CD14-positive monocyte (primary cell): ENCODE measurements at regions not wholly inside any gene's neighbourhood (a gene's known extent, or its start where the extent isn't known, plus 50 kb on each side); places are given as distances from the start of the nearest gene placed in this dataset.

ENCODE experiments used
- DNase-seq, 3 donors: peaks; one replicate each; pipeline ENCODE4 v3.0.0-alpha.2; 2011 to 2022
- H2AFZ ChIP-seq: 2 replicates; pipeline ENCODE4 v1.6.0; 2012; ENCODE audit warnings: mild to moderate bottlenecking, low read depth, low read length, inconsistent platforms; ENCODE audit not compliant: insufficient read depth, poor library complexity, severe bottlenecking
- H3K27ac ChIP-seq, 2 donors: 1 replicate in 1 of 2; 2 replicates in 1 of 2; pipeline ENCODE4 v1.5.1; 2012 to 2013; ENCODE audit warnings: low read length in 2 of 2, control low read depth in 1 of 2, inconsistent platforms in 1 of 2, low read depth in 1 of 2, mild to moderate bottlenecking in 1 of 2
- H3K27me3 ChIP-seq, 2 donors: one replicate each; pipeline versions ENCODE4 v1.6.0 to v1.6.1; 2011 to 2013; ENCODE audit warnings: low read length in 2 of 2; ENCODE audit not compliant: control insufficient read depth in 2 of 2, insufficient read depth in 2 of 2
- H3K36me3 ChIP-seq, 2 donors: replicated peaks in 1 of 2; 1 replicate in 1 of 2; 2 replicates in 1 of 2; pipeline versions ENCODE4 v1.5.1 to v1.6.1; 2012 to 2013; ENCODE audit warnings: low read length in 2 of 2, control low read depth in 1 of 2, inconsistent platforms in 1 of 2, mild to moderate bottlenecking in 1 of 2; ENCODE audit not compliant: insufficient read depth in 2 of 2, control insufficient read depth in 1 of 2
- H3K4me1 ChIP-seq, 2 donors: 1 replicate in 1 of 2; 2 replicates in 1 of 2; pipeline versions ENCODE4 v1.5.1 to v1.6.1; 2012 to 2013; ENCODE audit warnings: low read length in 2 of 2, control low read depth in 1 of 2, inconsistent platforms in 1 of 2, mild to moderate bottlenecking in 1 of 2, moderate library complexity in 1 of 2; ENCODE audit not compliant: insufficient read depth in 2 of 2, control insufficient read depth in 1 of 2
- H3K4me2 ChIP-seq: replicated peaks from 2 replicates; pipeline ENCODE3; 2012; ENCODE audit warnings: low read length, moderate library complexity, mild to moderate bottlenecking; ENCODE audit not compliant: poor library complexity, severe bottlenecking; ENCODE audit errors: extremely low read depth
- H3K4me3 ChIP-seq, 3 experiments: fragments of 200-600 bp in 1 of 3; sonication (generic) in 1 of 3; replicated peaks in 1 of 3; 1 replicate in 2 of 3; 2 replicates in 1 of 3; pipeline ENCODE4 v1.5.1; 2011 to 2013; ENCODE audit warnings: low read length in 3 of 3, mild to moderate bottlenecking in 3 of 3, control low read depth in 2 of 3, low read depth in 2 of 3, inconsistent platforms in 1 of 3, moderate library complexity in 1 of 3
- H3K79me2 ChIP-seq: 2 replicates; pipeline ENCODE4 v1.6.0; 2012; ENCODE audit warnings: mild to moderate bottlenecking, control low read depth, inconsistent platforms, low read length, moderate library complexity; ENCODE audit not compliant: insufficient read depth
- H3K9ac ChIP-seq: 2 replicates; pipeline ENCODE4 v1.6.0; 2017; ENCODE audit warnings: low read length, mild to moderate bottlenecking; ENCODE audit not compliant: insufficient read depth, poor library complexity, severe bottlenecking
- H3K9me3 ChIP-seq, 2 donors: replicated peaks in 1 of 2; 1 replicate in 1 of 2; 2 replicates in 1 of 2; pipeline versions ENCODE4 v1.5.1 to v1.6.1; 2012 to 2013; ENCODE audit warnings: low read length in 2 of 2, control low read depth in 1 of 2; ENCODE audit not compliant: control insufficient read depth in 1 of 2, insufficient read depth in 1 of 2
- H4K20me1 ChIP-seq: 2 replicates; pipeline ENCODE4 v1.6.0; 2012; ENCODE audit warnings: mild to moderate bottlenecking, low read length, control low read depth, moderate library complexity; ENCODE audit not compliant: insufficient read depth
- H3K27ac Mint-ChIP-seq, 7 donors: one replicate each; pipeline ENCODE4 v1.8.0; 2020; ENCODE audit warnings: mild to moderate bottlenecking in 7 of 7, mixed read lengths in 7 of 7, moderate library complexity in 6 of 7, inconsistent platforms in 2 of 7
- H3K27me3 Mint-ChIP-seq, 3 donors: one replicate each; pipeline ENCODE4 v1.8.0; 2021 to 2022; ENCODE audit warnings: low read depth in 3 of 3, mild to moderate bottlenecking in 3 of 3, mixed read lengths in 3 of 3, moderate library complexity in 3 of 3, inconsistent platforms in 1 of 3
- H3K36me3 Mint-ChIP-seq, 2 donors: one replicate each; pipeline ENCODE4 v1.8.0; 2020; ENCODE audit warnings: mixed read lengths in 2 of 2, inconsistent platforms in 1 of 2, mild to moderate bottlenecking in 1 of 2
- H3K4me1 Mint-ChIP-seq: one replicate; pipeline ENCODE4 v1.8.0; 2020; ENCODE audit warnings: mild to moderate bottlenecking, mixed read lengths
- H3K4me3 Mint-ChIP-seq, 2 donors: one replicate each; pipeline ENCODE4 v1.8.0; 2020; ENCODE audit warnings: mild to moderate bottlenecking in 2 of 2, mixed read lengths in 2 of 2, moderate library complexity in 1 of 2
- H3K9me3 Mint-ChIP-seq, 7 donors: one replicate each; pipeline ENCODE4 v1.8.0; 2020 to 2022; ENCODE audit warnings: mixed read lengths in 7 of 7, mild to moderate bottlenecking in 6 of 7, moderate library complexity in 6 of 7, inconsistent platforms in 2 of 7
- CTCF ChIP-seq: fragments of 200-600 bp; IDR thresholded peaks from one replicate; pipeline ENCODE4 v1.8.0; 2022; ENCODE audit warnings: antibody characterized with exemption, mild to moderate bottlenecking
- WGBS: methylation state at CpG from one replicate; pipeline ENCODE4 v1.1.5; 2013; ENCODE audit warnings: missing lambda C conversion rate; ENCODE audit not compliant: insufficient coverage; 5-methylcytosine and 5-hydroxymethylcytosine counted together
- intact Hi-C, 2 donors: fragments of 100-400 bp; cut with micrococcal nuclease; formaldehyde crosslinking; loops; one replicate each; pipeline versions ENCODE4 v1.15.0 to v1.15.1; 2023

DNA sequence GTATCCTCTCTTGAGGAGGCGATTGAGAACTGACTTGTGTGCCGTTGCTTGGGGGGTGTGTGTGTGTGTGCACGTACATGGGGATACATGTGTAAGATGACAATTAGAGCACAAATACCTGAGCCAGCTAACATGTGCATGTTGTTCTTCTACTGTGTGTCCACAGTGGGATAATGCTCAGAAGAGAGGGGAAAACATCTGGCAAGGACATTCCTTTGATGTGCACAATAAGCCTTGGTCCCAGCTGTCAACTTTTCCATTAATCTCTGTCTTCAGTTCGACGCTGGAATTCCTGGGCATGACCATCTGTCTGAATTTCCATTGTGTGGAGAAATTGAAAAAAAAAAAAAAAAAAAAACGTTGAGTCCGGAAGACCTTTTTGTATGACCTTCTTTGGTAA is 592.0 kb upstream of the GALNTL6 start:
- H3K79me2 ChIP-seq = no peaks in the 10 kb centered on the region
- H3K9me3 Mint-ChIP-seq = peaks cover 0 to 6% (median 2%) of the 10 kb centered on the region in 7 donors
- no peaks in the 10 kb centered on the region for H4K20me1 ChIP-seq

GRCh38 chr4:171203425-171203824 is 609.8 kb upstream of the GALNTL6 start:
- H3K27me3 Mint-ChIP-seq = peaks cover 0 to 2% (median 0%) of the 10 kb centered on the region in 3 donors
- no peak overlapping the region for H3K9ac ChIP-seq
- DNase-seq = no peak
- H3K79me2 ChIP-seq = no peaks in the 10 kb centered on the region
- H3K4me1 ChIP-seq = no peaks in the 10 kb centered on the region
- no peak overlapping the region for H3K27ac Mint-ChIP-seq
- WGBS = 93% methylated on average over 2 of the region's 2 CpGs
- no peaks in the 10 kb centered on the region for H3K27me3 ChIP-seq
- H3K36me3 Mint-ChIP-seq = no peaks in the 10 kb centered on the region
- no peaks in the 10 kb centered on the region for H3K9me3 ChIP-seq
- intact Hi-C loops = no loop called here
- no peak overlapping the region for H3K4me3 ChIP-seq
- H3K4me3 Mint-ChIP-seq = no peak overlapping the region
- no peaks in the 10 kb centered on the region for H3K4me1 Mint-ChIP-seq
- no peaks in the 10 kb centered on the region for H3K36me3 ChIP-seq
- TF ChIP-seq CTCF = no peak
- peaks cover 0 to 4% (median 2%) of the 10 kb centered on the region in 7 donors for H3K9me3 Mint-ChIP-seq
- H2AFZ ChIP-seq = no peak overlapping the region
- no peak overlapping the region for H3K4me2 ChIP-seq
- H4K20me1 ChIP-seq = no peaks in the 10 kb centered on the region
- no peak overlapping the region for H3K27ac ChIP-seq

More for the DNA sequence above, 592.0 kb upstream of the GALNTL6 start:
- Histone ChIP-seq H3K4me3 (no peak overlapping the region), H3K4me1 (no peaks in the 10 kb centered on the region), H3K9ac (no peak overlapping the region), H2AFZ (no peak overlapping the region), H3K27ac (no peak overlapping the region), H3K9me3 (no peaks in the 10 kb centered on the region), H3K27me3 (no peaks in the 10 kb centered on the region), H3K4me2 (no peak overlapping the region), H3K36me3 (no peaks in the 10 kb centered on the region)
- WGBS = 100% methylated on average over 2 of the region's 7 CpGs
- Mint-ChIP-seq H3K27ac (no peak overlapping the region), H3K4me1 (no peaks in the 10 kb centered on the region), H3K27me3 (no peaks in the 10 kb centered on the region), H3K36me3 (no peaks in the 10 kb centered on the region), H3K4me3 (no peak overlapping the region)
- no peak for TF ChIP-seq CTCF
- intact Hi-C loops = no loop called here
- DNase-seq = no peak
